Brain microvascular endothelial cell (primary cell): ENCODE measurements at regions not wholly inside any gene's neighbourhood (a gene's known extent, or its start where the extent isn't known, plus 50 kb on each side); places are given as distances from the start of the nearest gene placed in this dataset.

Experiments used
- DNase-seq: peaks from one replicate; pipeline ENCODE4 v3.0.0-alpha.2; 2020
- H3K27ac ChIP-seq: fragments of 250-450 bp; sonication (Bioruptor Pico); 2 replicates; pipeline ENCODE4 v1.5.1; 2020; ENCODE audit warnings: mild to moderate bottlenecking, moderate library complexity
- H3K27me3 ChIP-seq: fragments of 250-450 bp; sonication (Bioruptor Pico); replicated peaks from 2 replicates; pipeline ENCODE4 v1.5.1; 2020; ENCODE audit warnings: mild to moderate bottlenecking
- H3K36me3 ChIP-seq: fragments of 250-450 bp; sonication (Bioruptor Pico); replicated peaks from 2 replicates; pipeline ENCODE4 v1.5.1; 2020; ENCODE audit warnings: mild to moderate bottlenecking
- H3K4me3 ChIP-seq: 2 replicates; pipeline ENCODE4 v1.5.1; 2011; ENCODE audit warnings: low read depth, mild to moderate bottlenecking, control low read depth, low read length, moderate library complexity
- in situ Hi-C: cut with HindIII; loops from 2 replicates; pipeline ENCODE4 v1.10.0; 2017; ENCODE audit warnings: low sequenced_read_pairs, low pct_ligation_motif_present
- TF ChIP-seq, protein P1 (sequence below): IDR thresholded peaks from 2 replicates; pipeline ENCODE4 v1.5.1; 2011; ENCODE audit warnings: low read depth, mild to moderate bottlenecking, moderate library complexity, low read length, control low read depth, inconsistent platforms; ENCODE audit errors: missing control alignments

DNA sequence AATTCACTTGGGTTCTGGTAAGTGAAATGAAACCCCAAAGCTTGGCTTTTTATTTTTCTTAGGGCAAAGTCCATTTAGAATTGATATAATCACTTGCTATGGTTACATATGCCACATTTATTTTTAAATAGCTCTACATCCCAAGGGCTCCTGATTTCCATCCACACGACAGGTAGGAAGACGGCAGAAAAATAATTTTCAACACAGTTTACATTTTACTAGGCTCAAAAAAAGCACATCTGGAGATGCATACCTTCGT, 95.0 kb upstream of the EFNA5 start:
- in situ Hi-C loops, result no loop called here

DNA sequence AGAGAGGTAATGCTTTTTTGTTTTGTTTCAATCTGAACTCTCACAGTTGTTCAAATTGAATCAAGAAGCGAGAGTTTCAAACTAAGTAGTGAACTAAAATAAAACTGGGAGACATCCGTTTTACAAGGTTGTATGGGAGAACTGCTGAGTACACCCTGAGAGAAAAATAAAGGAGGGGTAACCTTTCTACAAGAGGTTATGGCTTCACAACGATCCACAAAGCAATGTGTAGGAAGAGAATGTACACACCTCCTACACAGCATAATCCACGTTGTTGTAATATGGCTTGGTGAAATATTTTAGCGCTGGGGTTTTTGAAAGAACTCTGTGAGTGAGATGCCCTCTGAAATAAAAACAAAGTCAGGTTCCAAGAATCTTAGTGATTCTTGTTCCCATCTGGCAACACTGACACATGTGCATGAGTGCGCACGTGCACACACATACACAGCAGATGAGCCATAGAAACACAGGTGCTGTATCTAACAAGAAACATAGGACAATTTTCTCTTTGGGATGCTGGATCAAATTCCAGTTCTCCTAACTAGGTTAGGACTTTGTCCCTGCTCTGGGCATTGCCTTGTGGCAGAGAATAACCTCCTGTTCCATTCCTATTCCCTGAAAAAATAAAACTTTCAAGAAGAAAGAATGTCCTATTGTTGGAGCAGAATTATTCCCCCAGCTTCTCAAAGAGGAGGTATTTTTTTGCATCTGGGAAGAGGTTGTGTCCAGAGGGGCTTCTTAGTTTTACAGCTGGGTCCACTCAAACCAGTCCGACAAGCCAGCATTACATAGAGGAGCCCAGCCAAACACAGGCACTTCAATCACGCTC, 94.5 kb upstream of the EFNA5 start:
- Histone ChIP-seq H3K27me3 (no peaks in the 10 kb centered on the region), H3K36me3 (no peaks in the 10 kb centered on the region), H3K27ac (no peak overlapping the region), H3K4me3 (no peak overlapping the region)
- in situ Hi-C loops, result no loop called here
- no peak for DNase-seq
- TF ChIP-seq, protein P1, sequence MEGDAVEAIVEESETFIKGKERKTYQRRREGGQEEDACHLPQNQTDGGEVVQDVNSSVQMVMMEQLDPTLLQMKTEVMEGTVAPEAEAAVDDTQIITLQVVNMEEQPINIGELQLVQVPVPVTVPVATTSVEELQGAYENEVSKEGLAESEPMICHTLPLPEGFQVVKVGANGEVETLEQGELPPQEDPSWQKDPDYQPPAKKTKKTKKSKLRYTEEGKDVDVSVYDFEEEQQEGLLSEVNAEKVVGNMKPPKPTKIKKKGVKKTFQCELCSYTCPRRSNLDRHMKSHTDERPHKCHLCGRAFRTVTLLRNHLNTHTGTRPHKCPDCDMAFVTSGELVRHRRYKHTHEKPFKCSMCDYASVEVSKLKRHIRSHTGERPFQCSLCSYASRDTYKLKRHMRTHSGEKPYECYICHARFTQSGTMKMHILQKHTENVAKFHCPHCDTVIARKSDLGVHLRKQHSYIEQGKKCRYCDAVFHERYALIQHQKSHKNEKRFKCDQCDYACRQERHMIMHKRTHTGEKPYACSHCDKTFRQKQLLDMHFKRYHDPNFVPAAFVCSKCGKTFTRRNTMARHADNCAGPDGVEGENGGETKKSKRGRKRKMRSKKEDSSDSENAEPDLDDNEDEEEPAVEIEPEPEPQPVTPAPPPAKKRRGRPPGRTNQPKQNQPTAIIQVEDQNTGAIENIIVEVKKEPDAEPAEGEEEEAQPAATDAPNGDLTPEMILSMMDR, result no peak

More for the DNA sequence above, 95.0 kb upstream of the EFNA5 start:
- TF ChIP-seq, protein P1, result no peak
- no peak for DNase-seq
- H3K4me3 ChIP-seq, result no peak overlapping the region
- H3K36me3 ChIP-seq, result no peaks in the 10 kb centered on the region
- H3K27me3 ChIP-seq, result no peaks in the 10 kb centered on the region
- H3K27ac ChIP-seq, result no peak overlapping the region

DNA sequence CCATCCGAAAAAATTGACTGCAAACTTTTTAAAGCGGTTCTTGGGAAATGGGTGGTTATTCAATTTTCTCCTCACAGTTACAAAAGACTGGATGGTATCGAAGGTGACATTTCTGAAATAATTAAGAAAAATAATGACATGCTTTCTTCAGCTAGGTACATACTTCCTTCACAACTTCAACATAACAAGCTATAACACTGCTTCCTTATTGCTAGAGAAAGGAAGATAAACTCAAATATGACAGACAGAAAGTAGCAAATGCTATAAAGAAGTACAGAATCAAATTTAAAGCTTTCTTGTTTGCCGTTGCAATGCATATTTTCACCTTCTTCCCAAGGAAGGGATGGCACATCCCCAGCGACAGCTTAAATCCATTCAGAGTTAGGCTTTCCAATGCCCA, 93.5 kb upstream of the EFNA5 start:
- Histone ChIP-seq H3K27me3 (no peaks in the 10 kb centered on the region), H3K27ac (no peak overlapping the region), H3K36me3 (no peaks in the 10 kb centered on the region), H3K4me3 (no peak overlapping the region)
- no peak for DNase-seq
- TF ChIP-seq, protein P1, result no peak
- in situ Hi-C loops, result no loop called here

DNA sequence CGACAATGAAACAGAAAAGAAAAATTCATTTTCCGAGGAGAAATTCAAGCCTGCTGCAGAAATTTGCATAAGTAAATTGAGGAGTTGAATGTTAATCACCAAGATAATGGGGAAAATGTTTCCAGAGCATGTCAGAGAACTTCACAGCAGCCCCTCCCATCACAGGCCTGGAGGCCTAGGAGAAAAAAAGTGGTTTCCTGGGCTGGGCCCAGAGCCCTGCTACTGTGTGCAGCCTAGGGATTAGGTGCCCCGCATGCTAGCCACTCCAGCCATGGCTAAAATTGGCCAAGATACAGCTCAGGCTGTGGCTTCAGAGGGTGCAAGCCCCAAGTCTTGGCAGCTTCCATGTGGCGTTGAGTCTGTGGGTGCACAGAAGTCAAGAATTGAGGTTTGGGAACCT, 82.7 kb upstream of the EFNA5 start:
- no peaks in the 10 kb centered on the region for H3K27me3 ChIP-seq
- DNase-seq, result no peak
- H3K27ac ChIP-seq, result no peak overlapping the region
- no peaks in the 10 kb centered on the region for H3K36me3 ChIP-seq
- TF ChIP-seq, protein P1, result no peak
- in situ Hi-C loops, result no loop called here
- no peak overlapping the region for H3K4me3 ChIP-seq

DNA sequence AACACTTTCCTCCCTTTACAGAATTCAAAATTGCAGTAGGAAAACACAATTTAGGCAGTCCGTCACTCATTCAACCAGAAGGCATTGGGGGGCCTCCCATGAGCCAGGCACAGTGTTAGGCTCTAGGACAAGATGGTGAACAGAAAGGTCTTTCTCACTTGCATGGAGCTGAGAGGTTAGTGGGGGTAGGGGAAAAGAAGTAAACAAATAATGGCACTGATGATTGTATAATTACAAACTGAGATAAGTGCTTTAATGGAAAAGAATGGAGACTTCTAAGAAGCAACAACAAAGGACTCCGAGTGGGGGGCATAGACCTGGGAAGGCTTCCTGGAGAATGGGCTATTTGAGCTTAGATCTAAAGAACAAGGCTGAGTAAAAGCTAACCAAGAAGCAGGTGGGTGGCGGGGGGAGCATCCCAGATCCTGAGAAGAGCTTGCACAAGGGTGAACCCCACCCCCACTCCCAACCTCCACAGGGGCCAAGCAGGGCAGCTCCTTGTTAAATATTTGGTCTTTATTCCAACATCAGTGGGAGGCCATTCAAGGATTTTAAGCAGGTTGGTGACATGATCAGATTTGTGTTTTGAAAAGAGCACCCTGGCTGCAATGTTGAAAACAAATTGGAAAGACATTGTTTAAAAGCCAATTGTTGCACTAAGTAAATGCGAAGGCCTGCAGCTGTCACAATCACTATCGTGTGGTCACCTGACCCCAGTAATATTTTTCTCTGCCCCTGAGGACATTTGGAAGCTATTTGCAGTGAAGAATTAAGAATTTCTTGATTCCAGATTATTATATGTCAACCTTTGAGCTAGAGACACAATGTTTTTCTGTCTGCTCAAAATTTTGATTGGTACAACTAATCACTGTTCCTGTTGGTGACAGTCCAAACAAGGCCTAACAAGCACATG, 73.9 kb upstream of the EFNA5 start:
- TF ChIP-seq, protein P1, result no peak
- in situ Hi-C loops, result no loop called here
- DNase-seq, result no peak

More for the DNA sequence above, 73.9 kb upstream of the EFNA5 start:
- Histone ChIP-seq H3K36me3 (no peaks in the 10 kb centered on the region), H3K27ac (no peak overlapping the region), H3K27me3 (no peaks in the 10 kb centered on the region), H3K4me3 (no peak overlapping the region)
